ENCODE measurements at regions not wholly inside any gene's neighbourhood (a gene's known extent, or its start where the extent isn't known, plus 50 kb on each side); places are given as distances from the start of the nearest gene placed in this dataset.

GRCh38 chrX:10965174-10965798, 145.8 kb upstream of the HCCS start (continued):
- TF ChIP-seq CHD7 (IDR thresholded peaks at IDR 0.05; ENCODE audit: insufficient replicate concordance, low read length) (no peak), RXRA (IDR thresholded peaks at IDR 0.05; ENCODE audit: insufficient read depth, low read depth, low read length) (no peak), CTCF (IDR thresholded peaks at IDR 0.05; ENCODE audit: control extremely low read depth in 1 of 3, insufficient read depth in 1 of 3, low read depth in 1 of 3, low read length in 3 of 3) (no peak), ATF2 (IDR thresholded peaks at IDR 0.05; ENCODE audit: low read length) (no peak), BRCA1 (IDR thresholded peaks at IDR 0.05; ENCODE audit: low read depth, low read length) (no peak), KDM1A (IDR thresholded peaks at IDR 0.05; ENCODE audit: borderline replicate concordance, low read length) (no peak)
